ENCODE measurements at regions not wholly inside any gene's neighbourhood (a gene's known extent, or its start where the extent isn't known, plus 50 kb on each side); places are given as distances from the start of the nearest gene placed in this dataset.

GRCh38 chr3:6228958-6229683 is 631.8 kb upstream of the GRM7 start:
- Histone ChIP-seq H3K4me3 (ENCODE audit: low read depth, low read length) (no peak overlapping the region), H3K27me3 (ENCODE audit: control insufficient read depth, insufficient read depth, low read length) (no peaks in the 10 kb centered on the region), H3K36me3 (ENCODE audit: control insufficient read depth, insufficient read depth, low read length) (no peaks in the 10 kb centered on the region)
- no peak for TF ChIP-seq CTCF (IDR thresholded peaks at IDR 0.05; ENCODE audit: insufficient read depth, low read depth, low read length)
- CTCF ChIA-PET = interaction anchor here (0.9 kb wide), 1 partner anchor 14 kb away, joined by 3 read pairs; no protein-coding TSS in a partner anchor
- DNase-seq (ENCODE audit: low read depth) = no peak
- POLR2A ChIA-PET = no interaction called here

- Histone ChIP-seq H3K36me3 (ENCODE audit: control insufficient read depth, insufficient read depth, low read length) (no peaks in the 10 kb centered on the region), H3K27me3 (ENCODE audit: control insufficient read depth, insufficient read depth, low read length) (no peaks in the 10 kb centered on the region), H3K4me3 (ENCODE audit: low read depth, low read length) (no peak overlapping the region)
- DNase-seq (ENCODE audit: low read depth) = no peak
- TF ChIP-seq CTCF (IDR thresholded peaks at IDR 0.05; ENCODE audit: insufficient read depth, low read depth, low read length) = no peak
- ChIA-PET CTCF (no interaction called here), POLR2A (no interaction called here)
These were observed 631.0 kb upstream of the GRM7 start for GRCh38 chr3:6229778-6230410.

- ChIA-PET CTCF (no interaction called here), POLR2A (no interaction called here)
These were observed 618.8 kb upstream of the GRM7 start for GRCh38 chr3:6242104-6242503.

GRCh38 chr3:6248528-6248927 is 612.4 kb upstream of the GRM7 start:
- DNase-seq (ENCODE audit: low read depth) = no peak
- Histone ChIP-seq H3K36me3 (ENCODE audit: control insufficient read depth, insufficient read depth, low read length) (no peaks in the 10 kb centered on the region), H3K4me3 (ENCODE audit: low read depth, low read length) (no peak overlapping the region), H3K27me3 (ENCODE audit: control insufficient read depth, insufficient read depth, low read length) (no peaks in the 10 kb centered on the region)
- no peak for TF ChIP-seq CTCF (IDR thresholded peaks at IDR 0.05; ENCODE audit: insufficient read depth, low read depth, low read length)
- ChIA-PET POLR2A (no interaction called here), CTCF (no interaction called here)

More at GRCh38 chr3:6242104-6242503, 618.8 kb upstream of the GRM7 start:
- TF ChIP-seq CTCF (IDR thresholded peaks at IDR 0.05; ENCODE audit: insufficient read depth, low read depth, low read length) = no peak
- Histone ChIP-seq H3K36me3 (ENCODE audit: control insufficient read depth, insufficient read depth, low read length) (no peaks in the 10 kb centered on the region), H3K4me3 (ENCODE audit: low read depth, low read length) (no peak overlapping the region), H3K27me3 (ENCODE audit: control insufficient read depth, insufficient read depth, low read length) (no peaks in the 10 kb centered on the region)
- no peak for DNase-seq (ENCODE audit: low read depth)

GRCh38 chr3:6249679-6250078 is 611.2 kb upstream of the GRM7 start:
- DNase-seq (ENCODE audit: low read depth) = no peak
- ChIA-PET CTCF (no interaction called here), POLR2A (no interaction called here)
- H3K36me3 ChIP-seq (ENCODE audit: control insufficient read depth, insufficient read depth, low read length) = no peaks in the 10 kb centered on the region
- H3K4me3 ChIP-seq (ENCODE audit: low read depth, low read length) = no peak overlapping the region
- TF ChIP-seq CTCF (IDR thresholded peaks at IDR 0.05; ENCODE audit: insufficient read depth, low read depth, low read length) = no peak
- H3K27me3 ChIP-seq (ENCODE audit: control insufficient read depth, insufficient read depth, low read length) = no peaks in the 10 kb centered on the region

All from BJ (cell line).